SU-DHL-6 (cell line): ENCODE measurements at regions not wholly inside any gene's neighbourhood (a gene's known extent, or its start where the extent isn't known, plus 50 kb on each side); places are given as distances from the start of the nearest gene placed in this dataset.

Source experiments
- CTCF ChIP-seq: fragments of 200-600 bp; sonication (generic); IDR thresholded peaks from one replicate; pipeline ENCODE4 v1.5.1; 2017; ENCODE audit warnings: antibody characterized with exemption, mild to moderate bottlenecking, low read length, moderate library complexity; ENCODE audit not compliant: insufficient read depth, poor library complexity, severe bottlenecking
- EZH2phosphoT487 ChIP-seq: fragments of 200-600 bp; sonication (generic), shearing (Covaris generic); conservative IDR thresholded peaks from 2 replicates; pipeline ENCODE4 v1.6.1; 2018; ENCODE audit warnings: mild to moderate bottlenecking, antibody characterized with exemption, low read length, moderate library complexity, mixed read lengths

GRCh38 chr11:26065944-26066343 is 266.0 kb upstream of the ANO3 start:
- no peak for TF ChIP-seq CTCF
- TF ChIP-seq EZH2phosphoT487, result no peak
